ENCODE measurements at regions not wholly inside any gene's neighbourhood (a gene's known extent, or its start where the extent isn't known, plus 50 kb on each side); places are given as distances from the start of the nearest gene placed in this dataset.

- TF ChIP-seq CTCF (IDR thresholded peaks at IDR 0.05) (no peak), POLR2AphosphoS5 (IDR thresholded peaks at IDR 0.05; ENCODE audit: low read depth, low read length) (no peak)
- TF ChIP-seq, protein P1, sequence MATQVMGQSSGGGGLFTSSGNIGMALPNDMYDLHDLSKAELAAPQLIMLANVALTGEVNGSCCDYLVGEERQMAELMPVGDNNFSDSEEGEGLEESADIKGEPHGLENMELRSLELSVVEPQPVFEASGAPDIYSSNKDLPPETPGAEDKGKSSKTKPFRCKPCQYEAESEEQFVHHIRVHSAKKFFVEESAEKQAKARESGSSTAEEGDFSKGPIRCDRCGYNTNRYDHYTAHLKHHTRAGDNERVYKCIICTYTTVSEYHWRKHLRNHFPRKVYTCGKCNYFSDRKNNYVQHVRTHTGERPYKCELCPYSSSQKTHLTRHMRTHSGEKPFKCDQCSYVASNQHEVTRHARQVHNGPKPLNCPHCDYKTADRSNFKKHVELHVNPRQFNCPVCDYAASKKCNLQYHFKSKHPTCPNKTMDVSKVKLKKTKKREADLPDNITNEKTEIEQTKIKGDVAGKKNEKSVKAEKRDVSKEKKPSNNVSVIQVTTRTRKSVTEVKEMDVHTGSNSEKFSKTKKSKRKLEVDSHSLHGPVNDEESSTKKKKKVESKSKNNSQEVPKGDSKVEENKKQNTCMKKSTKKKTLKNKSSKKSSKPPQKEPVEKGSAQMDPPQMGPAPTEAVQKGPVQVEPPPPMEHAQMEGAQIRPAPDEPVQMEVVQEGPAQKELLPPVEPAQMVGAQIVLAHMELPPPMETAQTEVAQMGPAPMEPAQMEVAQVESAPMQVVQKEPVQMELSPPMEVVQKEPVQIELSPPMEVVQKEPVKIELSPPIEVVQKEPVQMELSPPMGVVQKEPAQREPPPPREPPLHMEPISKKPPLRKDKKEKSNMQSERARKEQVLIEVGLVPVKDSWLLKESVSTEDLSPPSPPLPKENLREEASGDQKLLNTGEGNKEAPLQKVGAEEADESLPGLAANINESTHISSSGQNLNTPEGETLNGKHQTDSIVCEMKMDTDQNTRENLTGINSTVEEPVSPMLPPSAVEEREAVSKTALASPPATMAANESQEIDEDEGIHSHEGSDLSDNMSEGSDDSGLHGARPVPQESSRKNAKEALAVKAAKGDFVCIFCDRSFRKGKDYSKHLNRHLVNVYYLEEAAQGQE (IDR thresholded peaks at IDR 0.05; ENCODE audit: insufficient read depth in 1 of 2, low read depth in 2 of 2, low read length in 1 of 2) = no peak
Observed at GRCh38 chr2:23055251-23055650, 329.7 kb upstream of the KLHL29 start.

Data from Panc1 (cell line).